Pancreas (tissue), 10 donors: ENCODE measurements at regions not wholly inside any gene's neighbourhood (a gene's known extent, or its start where the extent isn't known, plus 50 kb on each side); places are given as distances from the start of the nearest gene placed in this dataset.

ENCODE experiments used
- ATAC-seq, 4 donors: fragments of 200-7000 bp; cut with Tn5 transposase; one replicate each; pipeline versions ENCODE4 v1.8.0 to v1.9.1; 2020; ENCODE audit warnings: mild to moderate bottlenecking in 4 of 4, moderate library complexity in 4 of 4
- DNase-seq, 6 donors: peaks; one replicate each; pipeline ENCODE4 v3.0.0-alpha.2; 2020
- FAIRE-seq: peaks from 2 replicates; lab custom pipeline; 2012; peaks lifted over from hg19 to GRCh38; lab: Jason Lieb, UNC
- H3K27ac ChIP-seq, 4 donors: fragments of 200-600 bp; sonication (generic); 1 replicate in 3 of 4; 2 replicates in 1 of 4; pipeline versions ENCODE4 v1.5.0 to v1.8.0; 2020
- H3K27me3 ChIP-seq, 4 donors: fragments of 200-600 bp; one replicate each; pipeline ENCODE4 v1.8.0; 2021
- H3K36me3 ChIP-seq, 3 donors: fragments of 200-600 bp; sonication (generic) in 1 of 3; one replicate each; pipeline versions ENCODE4 v1.5.0 to v1.8.0; 2020 to 2021
- H3K4me1 ChIP-seq, 3 donors: fragments of 200-600 bp; one replicate each; pipeline ENCODE4 v1.8.0; 2021
- H3K4me3 ChIP-seq, 4 donors: fragments of 200-600 bp; sonication (generic) in 2 of 4; one replicate each; pipeline versions ENCODE4 v1.5.0 to v1.8.0; 2020 to 2021
- H3K9me3 ChIP-seq, 4 donors: fragments of 200-600 bp; one replicate each; pipeline ENCODE4 v1.8.0; 2021
- CTCF ChIP-seq, 4 donors: fragments of 200-600 bp; sonication (generic) in 3 of 4; IDR thresholded peaks; one replicate each; pipeline versions ENCODE4 v1.5.0 to v1.8.0; 2021; ENCODE audit warnings: antibody characterized with exemption in 4 of 4
- WGBS, 2 donors: extraction: QIAGEN DNeasy Blood & Tissue Kit; methylation state at CpG; one replicate each; pipeline ENCODE4 v1.1.7; 2013; 5-methylcytosine and 5-hydroxymethylcytosine counted together
- intact Hi-C, 3 donors: fragments of 100-400 bp; cut with DNase I; formaldehyde crosslinking; loops; one replicate each; pipeline versions ENCODE4 v1.11.1 to v1.14.2; 2022
- donor health status: healthy with polysubstance abuse.
- donor health status: DM: no; HTN: no; CAD: no; lungs with moderate emphysema.
- donor health status: DM: no; HTN: no; CAD: no.
- donor health status: control.
- donor health status: control.
- donor health status: Bipolar disorder and iron deficiency.
- donor health status: DM: yes; HTN: yes; CAD: no.
- donor health status: DM: no; HTN: no; CAD: no.
- donor health status: DM: no; HTN: no; CAD: no.
- donor health status: DM: yes; HTN: yes; CAD: no.

GRCh38 chr6:220312-220711, 72.0 kb upstream of the DUSP22 start:
- H3K4me1 ChIP-seq = no peaks in the 10 kb centered on the region
- no peak overlapping the region for H3K4me3 ChIP-seq
- TF ChIP-seq CTCF (IDR thresholded peaks at IDR 0.05) = no peak
- ATAC-seq (no peak), DNase-seq (no peak), FAIRE-seq (no peak)
- 51 to 52% methylated on average over 4 of the region's 4 CpGs for WGBS, 2 donors
- H3K36me3 ChIP-seq = no peaks in the 10 kb centered on the region
- intact Hi-C loops = no loop called here
- no peak overlapping the region for H3K27ac ChIP-seq
- no peaks in the 10 kb centered on the region for H3K27me3 ChIP-seq
- no peaks in the 10 kb centered on the region for H3K9me3 ChIP-seq

- Histone ChIP-seq H3K36me3 (no peaks in the 10 kb centered on the region), H3K9me3 (no peaks in the 10 kb centered on the region), H3K4me1 (no peaks in the 10 kb centered on the region), H3K27me3 (no peaks in the 10 kb centered on the region), H3K4me3 (no peak overlapping the region), H3K27ac (no peak overlapping the region)
- WGBS, 2 donors = 64 to 77% methylated on average over 16 of the region's 16 CpGs
- ATAC-seq = no peak
- no peak for FAIRE-seq
- DNase-seq = no peak
- intact Hi-C loops = no loop called here
- no peak for TF ChIP-seq CTCF (IDR thresholded peaks at IDR 0.05)
Observed at GRCh38 chr6:220721-221475, 71.4 kb upstream of the DUSP22 start.

- Histone ChIP-seq H3K27ac (no peak overlapping the region), H3K9me3 (no peaks in the 10 kb centered on the region), H3K4me3 (no peak overlapping the region), H3K27me3 (no peaks in the 10 kb centered on the region), H3K4me1 (no peaks in the 10 kb centered on the region), H3K36me3 (no peaks in the 10 kb centered on the region)
- FAIRE-seq (no peak), DNase-seq (no peak), ATAC-seq (no peak)
- no peak for TF ChIP-seq CTCF (IDR thresholded peaks at IDR 0.05)
- WGBS, 2 donors = 64 to 73% methylated on average over 14 of the region's 14 CpGs
- intact Hi-C loops = no loop called here
Observed at GRCh38 chr6:221531-222349, 70.5 kb upstream of the DUSP22 start.

GRCh38 chr6:222468-222867, 69.8 kb upstream of the DUSP22 start:
- FAIRE-seq (no peak), DNase-seq (no peak), ATAC-seq (no peak)
- TF ChIP-seq CTCF (IDR thresholded peaks at IDR 0.05) = no peak
- Histone ChIP-seq H3K27ac (no peak overlapping the region), H3K36me3 (no peaks in the 10 kb centered on the region), H3K27me3 (no peaks in the 10 kb centered on the region), H3K4me1 (no peaks in the 10 kb centered on the region), H3K4me3 (no peak overlapping the region), H3K9me3 (no peaks in the 10 kb centered on the region)
- intact Hi-C loops = no loop called here
- 66 to 80% methylated on average over 5 of the region's 5 CpGs for WGBS, 2 donors

- DNase-seq (no peak), ATAC-seq (no peak), FAIRE-seq (no peak)
- Histone ChIP-seq H3K4me1 (no peaks in the 10 kb centered on the region), H3K4me3 (no peak overlapping the region), H3K9me3 (no peaks in the 10 kb centered on the region), H3K27me3 (no peaks in the 10 kb centered on the region), H3K36me3 (no peaks in the 10 kb centered on the region), H3K27ac (no peak overlapping the region)
- WGBS, 2 donors = 70 to 75% methylated on average over 9 of the region's 9 CpGs
- no peak for TF ChIP-seq CTCF (IDR thresholded peaks at IDR 0.05)
- intact Hi-C loops = no loop called here
Observed at GRCh38 chr6:223136-223535, 69.2 kb upstream of the DUSP22 start.
